ENCODE measurements at regions not wholly inside any gene's neighbourhood (a gene's known extent, or its start where the extent isn't known, plus 50 kb on each side); places are given as distances from the start of the nearest gene placed in this dataset.

DNA sequence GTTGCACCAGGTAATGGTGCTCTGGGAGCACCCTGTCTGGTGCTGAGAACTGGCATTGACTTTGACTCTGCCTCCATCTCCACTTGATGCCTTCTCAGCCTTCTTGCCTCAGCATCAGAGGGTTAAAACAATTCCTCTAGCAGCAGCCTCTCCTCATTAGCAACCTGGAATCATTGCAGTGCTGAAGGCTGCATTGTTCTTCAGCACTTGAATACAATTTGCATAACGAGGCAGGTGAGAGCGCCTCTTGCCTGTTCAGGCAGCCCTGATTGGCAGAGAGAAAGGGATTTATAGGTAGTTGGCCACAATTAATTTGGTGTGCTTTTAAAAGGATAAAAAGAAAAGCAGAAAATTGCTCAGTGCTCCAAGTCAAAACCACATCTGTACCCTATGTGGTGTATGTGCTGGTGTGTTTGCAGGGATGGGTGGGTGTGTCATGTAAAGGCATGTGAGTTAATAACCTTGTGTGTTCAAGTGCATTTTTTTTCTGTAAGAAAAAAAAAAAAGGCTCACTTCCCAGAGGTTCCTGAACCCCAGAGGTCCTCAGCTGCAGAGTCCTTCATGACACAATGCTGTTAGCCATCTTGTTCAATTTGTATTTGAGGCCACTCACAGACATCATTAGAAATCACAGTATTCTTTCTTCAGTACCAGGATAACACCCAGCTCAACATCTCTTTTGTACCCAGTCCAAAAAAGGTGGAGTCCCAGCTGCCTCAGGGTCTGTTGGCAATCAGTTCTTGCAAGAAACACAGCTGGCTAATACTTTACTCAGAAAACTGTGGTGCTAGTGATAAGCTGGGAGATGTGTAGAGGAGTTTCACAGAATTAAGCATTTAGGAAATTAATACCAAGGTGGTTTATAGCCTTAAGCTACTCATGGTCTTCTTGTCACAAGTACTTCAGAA lies 385.6 kb downstream of the GRIN2B start:
- no peak for DNase-seq (ENCODE audit: low read depth)

DNA sequence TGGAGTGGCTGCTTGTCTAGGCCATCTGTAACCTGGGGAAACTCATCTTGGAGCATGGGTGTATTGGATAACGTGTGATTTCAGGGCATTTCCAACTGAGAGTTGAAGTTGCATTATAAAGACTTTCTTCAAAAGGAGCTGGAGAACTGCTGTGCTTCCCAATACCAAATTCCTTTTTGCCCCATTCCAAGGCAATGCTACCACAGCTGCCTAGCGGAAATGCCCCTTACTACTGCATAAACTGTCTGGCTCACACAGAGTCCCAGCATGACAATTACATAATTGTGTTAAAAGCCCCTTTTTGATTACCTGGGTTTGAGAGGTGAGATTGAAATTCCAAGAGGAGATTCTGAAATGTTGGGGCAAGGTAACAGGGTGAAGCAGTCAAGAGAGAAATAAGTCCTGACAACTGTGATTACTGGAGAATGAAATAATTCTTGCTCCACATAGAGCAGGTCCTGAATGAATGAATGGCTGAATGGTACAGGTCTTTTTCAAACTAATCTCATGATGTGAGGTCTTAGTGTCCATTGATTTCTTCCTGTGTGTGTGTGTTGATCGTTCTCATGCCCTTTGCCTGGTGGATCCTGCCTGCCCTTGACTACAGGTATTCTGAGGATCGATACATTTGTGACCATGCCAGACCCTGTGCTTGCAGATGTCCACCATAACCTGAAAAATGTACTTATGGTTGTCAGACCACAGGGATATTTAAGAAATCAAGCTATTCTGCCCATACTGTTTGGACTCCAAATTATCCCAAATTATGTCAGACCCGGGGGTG lies 386.5 kb downstream of the GRIN2B start:
- DNase-seq (ENCODE audit: low read depth), result no peak

DNA sequence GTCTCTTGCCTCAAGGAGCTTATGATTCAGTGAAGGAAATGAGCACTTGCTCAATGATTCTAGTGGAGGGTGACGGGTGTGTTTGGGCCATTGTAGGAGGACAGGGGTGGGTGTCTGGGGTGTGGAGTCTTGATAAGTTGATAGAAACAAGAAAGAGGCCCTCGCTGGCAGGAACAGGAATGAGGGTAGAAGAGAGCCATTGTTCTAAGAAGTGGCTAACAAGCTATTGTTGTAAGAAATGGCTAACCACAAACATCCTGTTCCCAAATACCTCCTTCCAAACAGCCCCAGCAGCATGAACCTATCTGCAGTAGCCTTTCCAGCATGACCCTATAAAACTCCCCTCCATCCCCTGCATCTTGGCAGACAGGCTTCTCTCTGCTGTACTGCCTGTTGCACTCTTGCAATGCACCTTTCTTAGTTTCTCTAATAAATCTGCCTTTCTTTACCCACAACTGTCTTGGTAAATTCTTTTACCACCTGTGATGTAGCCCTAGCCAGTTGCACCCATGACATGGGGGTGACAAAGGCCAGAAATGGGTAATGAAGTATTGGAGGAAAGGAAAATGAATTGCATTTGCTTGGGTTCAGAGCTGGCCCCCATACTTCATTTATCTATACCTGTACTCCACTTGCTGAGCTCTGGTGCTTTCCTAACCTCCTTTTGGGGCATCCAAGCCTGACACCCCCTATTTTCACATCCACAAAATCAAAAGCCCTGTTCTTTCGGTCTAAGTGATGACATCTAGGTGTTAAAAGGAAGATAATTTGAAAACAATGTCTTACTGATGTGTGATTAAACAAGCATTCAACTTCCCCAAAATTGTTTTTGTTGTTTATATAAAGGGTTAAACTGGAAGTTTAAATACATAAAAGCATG lies 389.1 kb downstream of the GRIN2B start:
- DNase-seq (ENCODE audit: low read depth), result no peak

DNA sequence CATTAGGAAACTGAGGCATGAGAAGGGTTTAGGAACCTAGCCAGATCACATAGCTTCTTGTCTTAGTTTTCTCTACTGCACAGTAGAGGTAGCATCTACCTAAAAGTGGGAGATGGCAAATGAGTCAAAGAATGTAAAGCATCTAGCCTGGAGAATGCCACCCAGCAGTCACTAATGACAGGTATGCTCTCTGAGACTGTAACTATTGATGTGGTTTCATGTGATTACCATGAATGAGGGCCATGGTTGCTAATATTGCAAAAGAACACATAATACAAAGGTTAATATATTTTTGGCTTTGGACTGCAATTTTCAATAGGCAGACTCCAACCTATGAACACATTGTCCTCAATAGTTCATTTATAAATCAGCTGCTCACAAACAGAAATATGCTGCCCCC lies 389.9 kb downstream of the GRIN2B start:
- no peak for DNase-seq (ENCODE audit: low read depth)

DNA sequence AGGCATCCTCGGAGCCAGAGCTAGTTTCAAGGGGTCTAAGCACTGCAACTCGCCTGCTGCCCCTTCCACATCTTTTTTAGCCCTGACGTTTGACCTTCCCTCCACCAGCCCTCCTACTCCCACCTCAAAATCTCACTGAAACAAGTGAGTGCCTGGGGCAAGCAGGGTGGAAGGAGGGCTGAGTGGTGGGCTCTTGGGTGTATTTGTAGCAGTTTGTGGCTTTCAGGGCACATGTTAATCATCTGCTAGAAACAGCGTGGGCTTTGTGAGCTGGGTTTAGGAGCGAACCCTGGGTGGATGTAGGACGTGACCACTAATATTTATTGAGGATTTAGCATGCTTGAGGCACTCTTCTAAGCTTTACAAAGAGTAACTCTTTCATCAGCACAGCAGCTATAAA lies 390.3 kb downstream of the GRIN2B start:
- no peak for DNase-seq (ENCODE audit: low read depth)

DNA sequence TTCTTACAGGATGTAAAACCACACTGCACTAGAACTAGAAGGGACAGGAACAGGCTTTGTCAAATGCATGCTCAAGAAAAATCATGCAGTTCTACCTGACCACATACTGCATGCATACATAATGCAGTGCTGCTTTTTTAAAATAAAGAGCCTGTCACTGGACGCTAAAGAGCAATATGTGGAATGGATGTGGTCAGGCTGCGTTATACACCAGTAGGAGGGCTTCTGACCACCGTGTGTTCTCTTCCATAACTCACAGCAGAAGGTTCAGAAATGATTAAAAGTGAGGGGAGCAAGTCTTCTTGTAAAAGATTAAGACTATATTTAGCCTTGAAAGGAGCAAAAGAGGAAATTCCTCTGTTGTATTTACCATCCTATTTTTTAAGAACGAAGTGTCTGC lies 392.0 kb downstream of the EMP1 start:
- no peak for DNase-seq (ENCODE audit: low read depth)

DNA sequence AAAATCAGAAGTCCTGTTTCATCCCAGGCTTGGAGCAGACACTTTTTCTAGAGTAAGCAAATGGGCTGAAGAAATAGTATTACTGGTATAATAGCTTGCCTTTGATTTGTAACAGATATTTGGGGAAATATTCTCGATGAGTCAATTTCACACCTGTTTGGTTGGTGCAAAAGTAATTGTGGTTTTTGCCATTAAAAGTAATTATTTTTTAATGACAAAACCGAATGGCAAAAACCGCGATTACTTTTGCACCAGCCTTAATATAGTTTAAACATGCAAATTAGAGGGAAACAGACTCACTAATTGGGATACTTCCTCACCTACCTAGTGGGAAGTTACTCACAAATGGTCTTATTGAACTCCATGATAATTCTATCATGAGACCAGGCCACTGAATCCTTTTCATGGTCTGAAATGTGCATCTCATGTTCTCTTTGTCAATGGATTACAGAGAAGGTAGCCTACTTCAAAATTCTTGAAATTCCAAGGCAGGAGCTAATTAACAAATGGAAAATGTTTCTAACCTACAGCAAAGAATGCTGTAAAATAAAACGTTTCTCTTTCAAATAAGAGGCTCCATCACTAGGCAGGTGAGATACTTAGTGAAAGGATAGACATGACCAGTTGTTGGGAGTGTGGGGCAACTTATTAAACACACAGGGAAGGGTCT lies 391.3 kb downstream of the EMP1 start:
- DNase-seq (ENCODE audit: low read depth), result no peak

DNA sequence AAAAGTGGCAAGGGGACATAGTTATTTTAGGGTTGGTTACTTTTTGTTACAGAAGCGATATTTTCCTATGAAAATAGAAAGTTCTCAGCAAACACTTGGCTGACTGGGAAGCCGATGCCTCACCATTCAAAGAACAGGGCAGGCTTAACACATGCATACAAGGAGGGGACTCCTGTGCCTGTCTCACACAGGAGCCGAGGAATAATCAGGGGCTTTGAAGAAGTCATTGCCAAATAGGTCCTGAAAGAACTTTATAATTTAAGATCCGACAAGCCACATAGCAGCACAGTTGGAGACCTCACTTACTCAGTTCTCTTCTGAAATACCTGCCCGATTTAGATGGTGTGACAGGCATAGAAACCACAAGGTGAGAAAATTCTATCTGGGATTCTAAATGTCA lies 389.8 kb downstream of the EMP1 start:
- no peak for DNase-seq (ENCODE audit: low read depth)

DNA sequence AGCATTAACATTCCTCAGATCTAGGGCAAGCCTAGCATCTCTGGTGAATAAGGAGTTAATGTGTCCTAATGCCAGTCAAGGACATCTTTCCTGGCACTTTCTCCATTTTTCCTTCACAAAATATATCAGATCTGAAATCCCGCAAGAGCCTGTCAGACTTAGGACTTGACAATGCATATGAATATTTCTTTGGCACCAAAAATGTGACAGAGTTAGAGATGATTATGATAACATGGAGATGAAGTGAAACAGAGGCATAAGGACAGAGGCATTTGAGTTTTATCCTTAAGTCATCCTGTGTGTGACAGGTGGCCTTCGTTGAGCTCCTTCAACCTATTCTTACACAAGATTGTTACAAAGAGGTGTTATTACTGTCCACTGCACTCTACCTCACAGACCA lies 388.0 kb downstream of the EMP1 start:
- DNase-seq (ENCODE audit: low read depth), result no peak

DNA sequence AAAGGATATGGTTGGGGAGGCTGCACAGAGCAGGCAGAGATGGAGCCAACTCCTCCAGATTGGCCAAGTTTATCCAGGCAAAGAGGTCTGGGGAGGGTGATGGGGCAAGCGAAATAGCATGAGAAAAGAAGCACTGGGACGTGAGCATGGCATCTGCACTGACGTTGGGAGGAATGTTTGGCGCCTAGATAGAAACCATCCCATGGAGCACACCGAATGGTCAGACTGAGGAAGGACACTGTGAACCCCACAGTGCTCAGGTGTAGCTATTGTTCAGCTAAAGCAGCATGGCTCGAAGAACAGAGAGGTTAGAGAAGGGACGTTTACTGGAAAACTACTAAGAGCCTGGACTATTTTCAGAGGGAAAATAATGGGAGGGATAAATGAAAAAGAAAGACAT lies 387.1 kb downstream of the EMP1 start:
- no peak for DNase-seq (ENCODE audit: low read depth)

DNA sequence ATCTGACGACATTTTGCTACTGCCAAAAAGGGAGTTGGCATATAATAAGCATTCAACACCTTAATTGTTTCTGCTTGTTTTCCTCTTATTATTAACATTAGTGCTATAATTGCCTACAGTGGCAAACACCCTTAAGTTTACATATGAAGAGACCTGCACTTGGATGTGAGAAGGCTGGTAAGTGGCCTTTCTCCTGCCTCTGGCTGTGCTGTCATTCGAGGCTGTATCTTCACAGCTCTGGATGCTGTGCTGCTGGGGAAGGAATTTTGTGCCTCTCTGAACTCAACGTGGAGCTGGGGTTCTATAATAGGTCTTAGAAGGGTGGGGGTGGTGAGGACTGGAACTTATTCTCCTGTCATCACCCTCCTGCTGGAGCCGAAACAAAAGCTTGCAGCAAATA lies 385.9 kb downstream of the EMP1 start:
- no peak for DNase-seq (ENCODE audit: low read depth)

DNA sequence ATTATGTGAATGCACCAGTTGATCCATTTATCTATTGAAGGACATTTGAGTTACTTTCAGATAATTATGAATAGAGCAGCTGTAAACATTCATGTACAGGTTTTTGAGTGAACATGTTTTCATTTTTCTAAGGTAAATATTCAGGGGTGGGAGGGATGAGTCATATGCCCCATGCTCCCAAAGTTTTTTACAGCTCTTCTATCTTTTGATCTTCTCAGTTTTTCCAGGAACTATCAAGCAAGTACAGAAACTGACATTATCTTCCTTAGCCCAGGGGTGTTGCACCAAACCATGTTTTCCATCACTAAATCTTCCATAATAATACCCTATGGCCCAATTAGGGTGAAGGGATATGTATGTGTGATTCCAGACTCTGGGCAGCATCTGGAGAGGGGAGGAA lies 384.5 kb downstream of the EMP1 start:
- no peak for DNase-seq (ENCODE audit: low read depth)

DNA sequence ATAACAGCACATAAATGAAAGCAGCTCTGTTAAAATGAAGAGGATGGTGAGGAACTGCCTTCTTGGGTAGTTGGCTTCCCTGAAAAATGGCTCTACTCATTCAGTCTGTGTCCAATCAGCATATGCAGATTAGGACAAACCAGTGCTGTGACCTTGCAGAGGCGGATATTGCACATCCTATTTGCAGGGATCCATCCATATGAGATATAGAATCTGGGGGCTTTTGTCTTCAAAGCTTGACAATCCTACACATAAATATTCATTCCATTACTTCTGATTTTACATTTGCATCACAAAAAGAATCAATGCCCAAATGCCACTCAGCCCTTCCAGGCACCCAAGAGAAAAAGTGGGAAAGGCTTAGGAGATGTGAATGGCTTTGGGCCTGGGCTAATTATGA lies 383.7 kb downstream of the EMP1 start:
- DNase-seq (ENCODE audit: low read depth), result no peak

DNA sequence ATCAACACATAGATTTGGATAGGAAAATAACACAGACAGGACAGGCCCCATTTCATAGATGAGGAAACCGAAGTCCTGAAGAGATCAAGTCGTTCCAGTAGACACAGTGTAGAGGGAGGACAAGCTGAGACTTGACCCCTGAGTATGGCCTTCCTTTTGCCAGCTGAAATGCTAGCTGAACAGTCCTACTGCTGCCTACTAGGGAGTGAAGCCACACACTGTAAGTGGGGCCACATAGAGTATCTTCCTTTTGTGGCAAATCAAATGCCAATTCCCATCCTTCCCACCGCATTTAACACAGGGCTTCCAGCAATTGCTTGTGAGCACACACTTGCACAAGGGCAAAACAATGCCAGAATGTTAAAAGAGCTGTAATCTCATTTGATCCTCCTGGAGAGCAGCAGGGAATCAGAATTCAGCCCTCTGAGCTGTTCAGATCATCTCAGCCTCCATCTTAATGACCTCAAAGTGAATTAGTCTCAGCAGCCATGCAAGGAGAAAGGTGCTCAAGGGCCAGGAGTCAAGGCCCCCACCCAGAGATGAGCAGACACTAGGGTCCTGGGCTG lies 380.5 kb downstream of the EMP1 start:
- DNase-seq (ENCODE audit: low read depth), result no peak

DNA sequence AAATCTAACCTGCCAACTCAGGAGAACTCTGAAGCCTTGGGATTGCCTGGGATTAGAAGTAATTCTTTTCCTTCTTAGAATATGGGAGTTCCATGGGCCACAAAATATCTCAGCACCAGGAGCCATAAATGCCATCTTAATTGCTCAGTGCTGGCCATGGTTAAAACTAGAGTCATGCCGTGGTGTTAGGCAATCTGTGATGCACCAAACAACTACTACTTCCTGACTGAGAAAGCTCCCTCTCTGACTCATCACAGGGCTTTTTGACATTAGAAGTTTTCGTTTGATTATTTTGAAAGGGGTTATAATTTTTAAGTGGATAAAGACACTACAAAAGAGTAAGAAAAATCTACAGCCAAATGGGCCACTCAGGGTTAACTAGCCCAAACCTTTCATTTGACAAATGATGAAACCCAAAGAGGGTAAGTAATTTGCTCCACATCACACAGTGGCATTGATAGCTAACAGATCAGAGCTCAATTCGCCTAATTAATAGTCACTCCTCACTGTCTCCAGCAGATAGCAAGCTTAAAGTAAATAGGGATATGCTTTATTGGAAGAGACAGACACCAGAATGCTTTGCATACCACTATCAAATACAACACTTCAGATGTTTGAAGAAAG lies 377.3 kb downstream of the EMP1 start:
- no peak for DNase-seq (ENCODE audit: low read depth)

DNA sequence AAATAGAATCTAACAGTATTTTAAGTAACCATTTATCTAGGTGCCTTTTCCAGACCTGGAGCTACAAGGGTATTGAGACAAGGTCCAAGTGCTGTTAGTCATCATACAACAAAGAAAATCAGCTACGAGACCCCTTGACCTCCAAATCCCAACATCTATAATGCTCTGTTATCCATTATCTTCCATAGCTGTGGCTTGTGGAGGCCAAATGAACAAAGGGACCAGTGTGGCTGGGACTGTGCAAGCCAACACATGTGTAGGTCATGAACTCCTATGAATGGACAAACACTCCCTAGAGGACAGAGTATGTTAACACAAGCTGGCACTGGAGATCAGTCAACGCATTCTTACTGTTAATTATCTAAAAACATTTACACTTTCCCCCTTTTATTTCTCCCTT lies 374.5 kb downstream of the EMP1 start:
- DNase-seq (ENCODE audit: low read depth), result no peak

DNA sequence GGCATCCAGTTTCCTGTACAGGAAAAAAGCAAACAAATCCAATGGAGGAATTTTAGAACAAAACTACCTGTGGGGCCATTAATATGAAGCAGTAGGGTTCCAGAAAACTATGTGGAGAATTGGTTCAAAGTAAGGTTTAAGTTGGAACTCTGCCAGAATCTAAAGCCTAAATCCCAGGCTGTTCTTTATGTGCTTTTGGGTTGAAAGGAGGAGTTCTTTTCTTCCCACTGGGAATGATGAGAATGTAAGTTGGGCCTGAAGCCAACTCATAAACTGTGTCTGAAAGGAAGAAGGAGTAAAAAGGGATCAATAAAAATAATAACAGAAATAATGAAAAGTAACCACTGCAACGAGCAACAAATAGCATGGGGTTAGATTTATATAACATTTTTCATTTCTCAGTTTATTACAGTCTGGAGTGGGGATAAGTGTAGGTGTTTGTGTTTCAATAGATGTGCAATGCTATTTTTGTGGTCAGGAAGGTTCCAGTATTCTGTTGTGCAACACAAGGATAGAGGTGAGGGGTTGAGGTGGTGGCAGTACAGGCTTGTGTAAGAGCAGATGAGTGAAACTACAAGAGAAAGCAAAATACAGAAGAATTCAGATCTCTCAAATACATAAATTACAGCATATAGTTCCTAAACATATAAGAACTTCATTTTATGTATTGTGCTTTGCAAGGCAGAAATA lies 373.6 kb downstream of the EMP1 start:
- no peak for DNase-seq (ENCODE audit: low read depth)

DNA sequence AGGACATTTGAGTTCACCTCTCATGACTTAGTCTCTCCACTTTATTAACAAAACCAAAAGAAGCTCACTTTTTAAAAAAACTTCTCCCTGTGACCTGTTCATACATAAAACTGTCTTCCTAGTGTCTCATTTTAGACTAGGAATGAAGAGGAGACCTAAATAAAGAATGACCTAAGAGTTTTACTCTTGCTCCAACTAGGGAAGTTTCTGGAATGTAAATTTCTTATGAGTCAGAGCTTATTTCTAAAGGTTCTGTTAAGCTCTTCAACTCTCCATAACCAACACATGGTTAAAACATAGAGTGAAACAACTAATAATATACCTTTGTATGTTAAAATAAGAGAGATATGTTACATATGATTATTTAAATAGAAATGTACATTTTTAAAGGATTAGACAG lies 369.8 kb downstream of the EMP1 start:
- no peak for DNase-seq (ENCODE audit: low read depth)

DNA sequence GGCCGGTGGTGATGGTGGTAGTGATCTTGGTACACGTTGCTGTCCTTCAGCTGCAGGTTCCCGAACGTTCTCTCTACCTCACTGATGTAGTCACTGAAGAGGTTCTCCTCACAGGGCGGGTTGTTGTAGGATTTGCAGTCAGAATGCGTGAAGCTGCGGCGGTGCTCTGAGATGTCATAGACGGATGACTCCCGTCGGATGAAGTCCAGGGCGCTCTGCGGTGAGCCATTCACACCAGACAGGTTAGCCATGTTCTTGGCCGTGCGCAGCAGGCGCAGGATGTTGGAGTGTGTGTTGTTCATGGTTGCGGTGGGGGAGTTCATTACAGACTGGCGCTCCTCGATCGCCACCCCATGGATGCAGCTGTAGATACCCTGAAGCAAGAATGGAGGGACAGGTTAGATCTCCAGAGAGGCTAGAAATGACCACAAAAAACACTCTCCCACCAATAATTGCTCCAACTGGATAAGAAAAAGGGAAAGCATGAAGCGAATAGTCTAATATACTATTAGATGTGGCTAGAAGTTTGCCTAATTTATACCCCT lies 367.8 kb downstream of the EMP1 start:
- DNase-seq (ENCODE audit: low read depth), result no peak

DNA sequence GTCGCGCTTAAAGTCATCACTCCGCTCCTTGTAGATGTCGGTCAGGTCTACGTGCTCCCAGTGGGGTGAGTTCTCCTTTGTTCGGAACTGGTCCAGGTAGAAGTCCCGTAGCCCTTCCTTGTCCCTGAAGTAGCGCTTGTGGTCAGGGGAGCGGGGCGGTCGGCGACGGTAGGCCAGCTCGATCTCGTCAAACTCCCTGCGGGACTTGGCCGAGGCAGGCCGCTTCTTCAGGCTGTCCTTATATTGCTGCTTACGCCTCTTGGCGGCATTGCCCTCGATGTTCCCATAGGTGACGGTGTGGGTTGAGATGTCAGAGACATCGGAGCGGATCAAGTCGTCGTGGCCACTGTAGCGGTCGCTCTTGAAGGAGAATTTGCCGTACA lies 367.2 kb downstream of the EMP1 start:
- no peak for DNase-seq (ENCODE audit: low read depth)

Measured in activated T-helper 1 cell treated with Interleukin-2 at 50 U/mL for 16 hours (primary cell).